IPS-20b (cell line): ENCODE measurements at regions not wholly inside any gene's neighbourhood (a gene's known extent, or its start where the extent isn't known, plus 50 kb on each side); places are given as distances from the start of the nearest gene placed in this dataset.

Experiments used
- H3K27ac ChIP-seq: one replicate; pipeline ENCODE4 v1.5.1; 2013; ENCODE audit warnings: low read length
- H3K27me3 ChIP-seq: 2 replicates; pipeline ENCODE4 v1.6.1; 2013; ENCODE audit warnings: mild to moderate bottlenecking, low read length, inconsistent platforms; ENCODE audit not compliant: insufficient read depth
- H3K36me3 ChIP-seq: 2 replicates; pipeline ENCODE4 v1.6.1; 2013; ENCODE audit warnings: low read depth, mild to moderate bottlenecking, inconsistent platforms, low read length, moderate library complexity; ENCODE audit not compliant: insufficient read depth
- H3K4me1 ChIP-seq: 2 replicates; pipeline ENCODE4 v1.6.1; 2013; ENCODE audit warnings: mild to moderate bottlenecking, control low read depth, inconsistent platforms, low read length, moderate library complexity; ENCODE audit not compliant: insufficient read depth
- H3K4me3 ChIP-seq: 2 replicates; pipeline ENCODE4 v1.5.1; 2013; ENCODE audit warnings: mild to moderate bottlenecking, low read length, inconsistent platforms
- H3K9ac ChIP-seq: 2 replicates; pipeline ENCODE4 v1.6.1; 2013; ENCODE audit warnings: low read depth, mild to moderate bottlenecking, inconsistent platforms, low read length, moderate library complexity
- H3K9me3 ChIP-seq: 2 replicates; pipeline ENCODE4 v1.6.1; 2013; ENCODE audit warnings: mild to moderate bottlenecking, low read depth, low read length, inconsistent platforms; ENCODE audit not compliant: insufficient read depth

DNA sequence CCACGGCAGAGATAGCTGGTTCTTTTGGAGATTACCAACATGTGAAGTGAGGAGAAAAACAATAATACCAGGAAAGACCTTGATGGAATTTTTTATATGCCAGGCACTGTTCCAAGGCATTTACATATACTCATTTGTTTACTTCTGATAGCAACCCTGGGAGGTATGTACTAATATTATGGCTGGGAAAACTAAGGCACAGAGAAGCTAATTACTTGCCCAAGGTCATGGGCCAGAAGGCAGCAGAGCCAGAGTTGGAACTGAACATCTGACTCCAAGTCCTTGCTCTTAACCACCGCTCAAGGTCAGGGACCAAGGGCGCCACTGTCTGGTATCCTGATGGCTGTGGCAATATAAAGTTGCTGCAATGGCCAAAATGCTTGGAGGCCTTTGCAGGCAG, 97.0 kb upstream of the KCNG1 start:
- Histone ChIP-seq H3K27ac (no peak overlapping the region), H3K27me3 (no peaks in the 10 kb centered on the region), H3K4me1 (peaks cover 7% of the 10 kb centered on the region; the same call in 1 of the 2 replicates), H3K36me3 (no peaks in the 10 kb centered on the region), H3K9me3 (no peaks in the 10 kb centered on the region), H3K4me3 (no peak overlapping the region), H3K9ac (no peak overlapping the region)

DNA sequence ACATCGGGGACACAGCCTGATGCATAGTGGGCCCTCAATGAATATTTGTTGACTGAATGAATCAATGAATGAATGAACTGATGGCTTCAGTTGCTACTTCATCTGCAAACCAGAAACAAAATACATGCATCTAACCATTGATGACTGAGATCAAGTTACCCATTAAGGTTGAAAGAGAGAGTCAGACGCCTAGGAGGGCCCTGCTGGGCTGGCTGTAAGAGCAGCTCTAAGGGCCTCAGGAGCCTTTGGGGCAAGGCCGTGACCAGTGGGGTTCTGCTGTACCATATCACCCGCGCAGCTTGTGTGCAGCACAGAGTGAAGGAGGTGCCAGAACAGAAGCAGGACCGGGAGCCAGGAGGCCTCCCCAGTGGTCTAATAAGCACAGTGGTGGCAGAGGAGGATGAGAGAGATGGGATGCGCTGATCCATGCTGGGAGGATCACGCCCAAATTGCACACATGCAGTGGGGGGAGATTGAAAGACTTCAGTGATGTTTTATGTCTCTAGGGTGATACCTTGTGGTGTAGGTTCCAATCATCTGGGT, 96.1 kb upstream of the KCNG1 start:
- Histone ChIP-seq H3K36me3 (no peaks in the 10 kb centered on the region), H3K9me3 (no peaks in the 10 kb centered on the region), H3K9ac (no peak overlapping the region), H3K4me1 (peaks cover 7% of the 10 kb centered on the region; the same call in 1 of the 2 replicates), H3K27ac (no peak overlapping the region), H3K4me3 (no peak overlapping the region), H3K27me3 (no peaks in the 10 kb centered on the region)

DNA sequence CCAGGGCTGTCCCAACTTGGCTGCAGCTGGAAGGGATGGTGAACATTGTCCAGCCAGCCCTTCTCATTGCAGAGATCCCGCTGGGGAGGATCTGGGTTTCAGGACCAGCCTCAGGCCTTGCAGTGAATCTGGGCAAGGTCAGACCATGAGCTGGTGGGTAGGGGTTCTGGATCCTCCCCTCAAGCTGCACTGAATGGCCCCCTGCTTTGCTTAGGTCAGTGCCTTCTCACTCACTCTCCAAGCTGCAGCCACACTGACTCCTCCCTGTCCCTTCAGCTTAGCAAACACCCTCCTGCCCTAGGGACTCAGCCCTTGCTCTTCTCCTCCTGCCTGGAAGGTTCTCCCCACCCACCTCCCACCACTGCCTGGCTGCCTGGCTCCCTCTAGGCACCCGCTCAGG, 95.3 kb upstream of the KCNG1 start:
- Histone ChIP-seq H3K27me3 (no peaks in the 10 kb centered on the region), H3K4me3 (no peak overlapping the region), H3K4me1 (peaks cover 7% of the 10 kb centered on the region; the same call in 1 of the 2 replicates)

DNA sequence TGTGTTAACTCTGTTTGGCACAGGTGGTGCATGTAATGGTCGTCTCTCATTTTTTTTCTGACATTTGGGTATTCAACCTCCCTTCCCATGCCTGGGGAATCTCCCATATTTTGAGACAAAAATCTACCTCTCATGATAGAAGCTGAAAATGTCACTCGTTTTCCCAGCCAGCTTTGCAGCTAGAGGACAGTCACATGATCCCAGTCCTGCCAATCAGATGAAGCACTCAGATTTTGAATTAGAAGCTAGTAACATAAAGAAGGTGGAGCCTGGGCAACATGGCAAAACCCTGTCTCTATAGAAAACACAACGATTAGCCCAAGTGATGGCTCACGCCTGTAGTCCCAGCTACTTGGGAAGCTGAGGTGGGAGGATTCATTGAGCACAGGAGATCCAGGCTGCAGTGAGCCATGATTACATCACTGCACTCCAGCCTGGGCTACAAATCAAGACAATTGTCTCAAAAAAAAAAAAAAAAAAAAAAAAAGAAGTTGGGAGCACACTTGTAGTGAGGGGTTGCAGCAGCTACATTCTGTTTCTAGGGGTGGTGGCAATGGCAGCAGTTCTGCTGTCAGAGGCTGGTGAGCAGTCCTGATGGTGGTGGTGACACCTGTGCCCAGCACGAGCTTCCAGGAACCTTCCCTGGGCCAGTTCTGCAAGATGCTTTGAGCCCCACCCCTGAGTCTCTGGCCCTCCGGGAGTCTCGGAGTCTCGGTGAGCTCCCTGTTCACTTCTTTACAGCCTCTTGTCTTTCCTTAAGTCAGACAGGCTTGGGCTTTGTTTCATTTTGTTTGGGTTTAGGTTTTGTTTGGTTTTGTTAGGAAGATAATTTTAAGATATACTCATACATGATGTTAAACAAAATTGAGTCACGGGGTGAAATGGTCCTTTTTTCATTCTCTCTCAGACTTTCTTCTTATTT, 94.1 kb upstream of the KCNG1 start:
- no peak overlapping the region for H3K27ac ChIP-seq
- H3K27me3 ChIP-seq = no peaks in the 10 kb centered on the region
- peaks cover 7% of the 10 kb centered on the region; the same call in 1 of the 2 replicates for H3K4me1 ChIP-seq
- no peak overlapping the region for H3K4me3 ChIP-seq
- H3K9ac ChIP-seq = no peak overlapping the region
- H3K36me3 ChIP-seq = no peaks in the 10 kb centered on the region
- no peaks in the 10 kb centered on the region for H3K9me3 ChIP-seq

More for the DNA sequence above, 95.3 kb upstream of the KCNG1 start:
- Histone ChIP-seq H3K9me3 (no peaks in the 10 kb centered on the region), H3K27ac (no peak overlapping the region), H3K36me3 (no peaks in the 10 kb centered on the region), H3K9ac (no peak overlapping the region)

DNA sequence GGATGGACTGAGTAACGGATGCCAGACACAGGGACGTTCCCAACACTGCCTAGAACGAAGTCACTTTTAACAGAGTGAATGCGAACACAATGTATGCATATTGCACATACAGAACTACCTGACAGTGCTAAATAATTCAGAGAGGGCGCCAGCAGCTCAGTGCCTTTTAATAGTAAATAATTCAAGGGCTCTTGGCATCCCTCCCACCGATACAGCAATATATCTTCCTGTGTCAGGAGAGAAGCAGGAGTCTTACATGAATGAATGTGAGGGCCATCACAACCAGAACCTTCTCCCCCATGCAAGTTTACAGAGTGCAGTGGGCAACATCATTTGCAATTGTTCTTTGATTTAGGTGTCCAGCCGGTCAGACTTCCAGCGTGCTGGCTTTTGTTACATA, 88.4 kb upstream of the KCNG1 start:
- Histone ChIP-seq H3K4me3 (no peak overlapping the region), H3K4me1 (no peaks in the 10 kb centered on the region), H3K27ac (no peak overlapping the region), H3K27me3 (no peaks in the 10 kb centered on the region), H3K36me3 (no peaks in the 10 kb centered on the region), H3K9ac (no peak overlapping the region), H3K9me3 (no peaks in the 10 kb centered on the region)

DNA sequence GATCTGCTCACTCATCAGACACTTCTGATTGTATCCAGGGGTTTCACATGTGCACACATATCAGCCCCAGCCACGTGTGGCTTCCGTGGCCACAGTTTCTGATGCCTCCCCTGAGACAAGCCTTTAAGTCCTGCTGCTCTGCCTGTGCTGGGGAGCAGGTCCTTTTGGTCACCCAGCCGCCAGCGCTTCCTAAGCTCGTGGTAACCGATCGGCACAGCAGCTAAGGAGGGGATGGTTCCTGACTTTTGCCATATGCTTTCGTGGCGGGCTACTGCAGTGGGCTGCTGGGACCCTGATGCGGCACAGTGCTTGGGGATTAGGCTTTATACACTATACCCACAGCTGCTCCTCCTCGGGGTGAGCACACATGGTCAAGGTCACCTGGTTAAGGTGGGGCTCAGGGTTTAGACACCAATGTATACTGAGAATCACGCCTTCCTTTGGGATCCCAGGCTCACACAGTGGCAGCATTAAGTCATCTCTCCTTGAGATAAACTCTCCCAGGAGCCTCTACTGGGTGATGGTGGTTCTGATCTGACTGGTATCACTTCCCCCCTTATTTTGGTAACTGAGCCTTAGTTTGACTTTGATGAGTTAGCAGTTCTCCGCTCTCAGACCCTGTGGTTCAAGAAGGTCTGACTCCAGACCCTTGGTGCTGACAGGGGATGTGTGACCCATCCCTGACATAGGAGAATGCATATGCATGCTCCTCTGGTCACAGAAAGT, 85.9 kb upstream of the KCNG1 start:
- Histone ChIP-seq H3K36me3 (no peaks in the 10 kb centered on the region), H3K4me1 (no peaks in the 10 kb centered on the region), H3K9me3 (no peaks in the 10 kb centered on the region), H3K4me3 (no peak overlapping the region), H3K27me3 (no peaks in the 10 kb centered on the region), H3K9ac (no peak overlapping the region), H3K27ac (no peak overlapping the region)

DNA sequence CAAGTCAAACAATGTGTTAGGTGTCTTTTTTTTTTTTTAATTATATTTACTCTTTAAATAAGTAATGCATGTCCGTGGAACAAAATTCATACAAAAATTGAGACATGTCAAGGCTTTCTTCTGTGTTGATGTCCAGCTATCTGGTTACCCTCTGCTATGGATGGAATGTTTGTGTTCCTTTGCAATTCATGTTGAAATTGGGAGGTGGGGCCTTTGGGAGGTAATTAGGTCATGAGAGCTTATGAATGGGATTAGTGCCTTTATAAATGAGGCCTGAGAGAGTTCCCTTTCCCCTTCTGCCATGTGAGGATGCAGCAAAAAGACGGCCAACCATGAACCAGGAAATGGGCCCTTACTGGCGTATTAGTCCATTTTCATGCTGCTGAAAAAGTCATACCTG, 83.1 kb upstream of the KCNG1 start:
- no peaks in the 10 kb centered on the region for H3K36me3 ChIP-seq
- no peak overlapping the region for H3K9ac ChIP-seq
- H3K27me3 ChIP-seq = no peaks in the 10 kb centered on the region
- no peaks in the 10 kb centered on the region for H3K4me1 ChIP-seq
- no peaks in the 10 kb centered on the region for H3K9me3 ChIP-seq
- no peak overlapping the region for H3K4me3 ChIP-seq
- H3K27ac ChIP-seq = no peak overlapping the region

DNA sequence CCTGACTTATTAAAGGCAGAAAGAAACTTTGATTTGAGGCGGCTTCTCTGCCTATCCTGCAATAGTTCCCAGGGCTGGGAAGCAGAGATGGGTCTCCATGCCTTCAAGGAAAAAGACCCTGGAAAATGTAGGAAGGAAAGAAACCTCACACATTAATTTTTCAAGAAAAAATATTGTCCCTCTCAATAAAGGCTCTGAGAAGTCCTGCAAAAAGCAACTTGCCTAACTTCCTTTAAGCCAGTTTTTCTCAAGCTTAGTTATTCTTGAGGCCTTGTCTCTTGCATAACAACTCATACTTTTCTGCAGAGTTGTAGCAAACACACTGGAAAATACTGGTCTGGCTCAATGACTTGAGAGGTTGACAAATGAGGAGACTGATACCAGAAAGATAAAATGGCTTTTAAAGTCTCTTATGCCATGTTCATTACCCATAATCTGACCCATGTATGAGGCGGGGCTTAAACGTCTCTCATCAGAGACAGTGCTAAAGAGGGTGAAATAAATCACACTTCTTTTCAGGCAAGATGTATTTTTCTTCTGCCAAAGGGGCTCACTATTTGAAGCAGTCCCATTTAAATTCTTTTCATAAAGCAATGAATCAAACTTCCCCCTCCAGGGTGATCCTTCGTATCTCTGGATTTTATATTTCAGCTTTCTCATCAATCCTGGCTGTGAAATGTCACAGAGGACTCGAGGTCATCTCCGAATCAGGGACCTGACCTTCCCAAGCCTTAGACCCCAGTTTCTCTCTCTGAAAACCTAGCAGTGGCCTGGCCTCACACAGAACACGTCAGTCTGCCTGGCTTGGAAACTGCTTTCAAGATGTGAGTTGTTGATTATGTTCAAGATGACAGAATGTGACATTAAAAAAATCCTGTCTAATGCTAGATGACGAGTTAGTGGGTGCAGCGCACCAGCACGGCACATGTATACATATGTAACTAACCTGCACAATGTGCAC, 82.3 kb upstream of the KCNG1 start:
- Histone ChIP-seq H3K27me3 (no peaks in the 10 kb centered on the region), H3K9me3 (no peaks in the 10 kb centered on the region), H3K27ac (no peak overlapping the region), H3K4me3 (no peak overlapping the region), H3K4me1 (no peaks in the 10 kb centered on the region), H3K36me3 (no peaks in the 10 kb centered on the region), H3K9ac (no peak overlapping the region)

DNA sequence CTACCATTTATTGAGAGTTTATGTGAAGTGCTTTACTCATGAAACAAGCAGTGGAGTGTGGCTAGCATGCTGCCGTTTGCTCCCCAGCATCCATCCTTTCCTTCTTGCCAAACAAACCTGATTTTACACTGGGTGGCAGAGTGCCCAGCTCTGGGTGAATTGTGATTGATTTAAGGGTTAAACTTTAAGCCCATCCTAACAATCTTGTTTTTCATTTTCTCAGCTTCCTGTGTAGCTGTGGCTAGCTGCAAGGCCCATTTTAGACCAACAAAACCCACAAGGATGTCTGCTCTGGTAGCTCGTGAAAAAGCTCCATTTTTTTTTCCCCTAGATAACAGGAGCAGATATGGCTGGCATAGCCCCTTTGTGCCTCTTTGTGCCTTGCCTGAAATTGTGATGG, 77.7 kb upstream of the KCNG1 start:
- H3K4me1 ChIP-seq = no peaks in the 10 kb centered on the region; the same call in 1 of the 2 replicates
- H3K27ac ChIP-seq = no peak overlapping the region
- no peak overlapping the region for H3K9ac ChIP-seq
- no peaks in the 10 kb centered on the region for H3K27me3 ChIP-seq
- no peaks in the 10 kb centered on the region for H3K9me3 ChIP-seq
- no peaks in the 10 kb centered on the region for H3K36me3 ChIP-seq
- no peak overlapping the region for H3K4me3 ChIP-seq

DNA sequence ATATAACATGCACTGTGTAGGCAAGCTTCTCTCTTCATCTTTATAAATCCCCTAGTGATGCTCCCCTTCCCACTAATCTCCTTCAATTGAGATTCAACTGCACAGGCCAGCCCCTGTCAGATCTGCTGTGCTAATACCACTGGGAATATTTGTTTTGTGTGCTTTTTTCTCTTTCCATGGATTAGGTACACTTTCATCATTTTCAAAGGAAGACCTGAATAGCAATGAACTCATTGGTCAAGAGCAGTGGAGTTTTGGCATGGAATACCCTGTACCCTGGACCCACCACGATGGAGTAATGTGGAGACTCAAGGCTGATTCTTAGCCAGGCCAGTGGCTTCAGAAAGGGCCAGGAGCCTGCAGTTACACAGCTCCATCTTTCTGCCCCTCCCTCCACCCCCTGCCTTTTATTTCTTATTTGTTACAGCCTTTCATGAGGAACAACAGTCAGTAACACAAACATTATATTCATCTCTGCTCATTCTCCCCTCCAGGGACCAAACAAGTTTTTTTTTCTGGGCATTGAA, 75.4 kb upstream of the KCNG1 start:
- Histone ChIP-seq H3K27ac (no peak overlapping the region), H3K4me3 (no peak overlapping the region), H3K4me1 (no peaks in the 10 kb centered on the region; the same call in 1 of the 2 replicates), H3K27me3 (no peaks in the 10 kb centered on the region), H3K9ac (no peak overlapping the region), H3K9me3 (no peaks in the 10 kb centered on the region), H3K36me3 (no peaks in the 10 kb centered on the region)
